MM.1S (cell line): ENCODE measurements at regions not wholly inside any gene's neighbourhood (a gene's known extent, or its start where the extent isn't known, plus 50 kb on each side); places are given as distances from the start of the nearest gene placed in this dataset.

Source experiments
- DNase-seq: peaks from one replicate; pipeline ENCODE4 v3.0.0-alpha.2; 2015
- H2AFZ ChIP-seq: fragments of 300-600 bp; sonication (generic); 2 replicates; pipeline ENCODE4 v1.6.0; 2016; ENCODE audit warnings: antibody characterized with exemption, low read length
- H3F3A ChIP-seq: fragments of 300-600 bp; sonication (generic); 2 replicates; pipeline ENCODE4 v1.6.1; 2016; ENCODE audit warnings: mild to moderate bottlenecking, antibody characterized with exemption, low read length, moderate library complexity, mixed read lengths; ENCODE audit not compliant: insufficient read depth
- H3K27ac ChIP-seq: fragments of 300-600 bp; sonication (generic); 2 replicates; pipeline ENCODE4 v1.5.1; 2016; ENCODE audit warnings: mild to moderate bottlenecking, low read length
- H3K27me3 ChIP-seq: fragments of 300-600 bp; sonication (generic); replicated peaks from 2 replicates; pipeline ENCODE4 v1.6.0; 2016; ENCODE audit warnings: low read length; ENCODE audit not compliant: insufficient read depth
- H3K36me3 ChIP-seq: fragments of 300-600 bp; sonication (generic); replicated peaks from 2 replicates; pipeline ENCODE4 v1.6.1; 2016; ENCODE audit warnings: mild to moderate bottlenecking, low read length, mixed read lengths; ENCODE audit not compliant: insufficient read depth
- H3K4me1 ChIP-seq: fragments of 300-600 bp; sonication (generic); 2 replicates; pipeline ENCODE4 v1.6.1; 2016; ENCODE audit warnings: low read length, mixed read lengths
- H3K4me2 ChIP-seq: fragments of 300-600 bp; sonication (generic); 2 replicates; pipeline ENCODE4 v1.6.0; 2016; ENCODE audit warnings: low read depth, low read length
- H3K4me3 ChIP-seq: fragments of 300-600 bp; sonication (generic); 2 replicates; pipeline ENCODE4 v1.5.1; 2016; ENCODE audit warnings: low read length, mixed read lengths
- H3K79me2 ChIP-seq: fragments of 300-600 bp; sonication (generic); 2 replicates; pipeline ENCODE4 v1.6.1; 2016; ENCODE audit warnings: mixed run types, low read length, mixed read lengths
- H3K9ac ChIP-seq: fragments of 300-600 bp; sonication (generic); 2 replicates; pipeline ENCODE4 v1.6.1; 2016; ENCODE audit warnings: low read length, mixed read lengths
- H3K9me2 ChIP-seq: fragments of 300-600 bp; sonication (generic); replicated peaks from 2 replicates; pipeline ENCODE4 v1.6.1; 2016; ENCODE audit warnings: mild to moderate bottlenecking, low read length, mixed read lengths; ENCODE audit not compliant: insufficient read depth
- H3K9me3 ChIP-seq: fragments of 300-600 bp; sonication (generic); replicated peaks from 2 replicates; pipeline ENCODE4 v1.6.1; 2016; ENCODE audit warnings: mild to moderate bottlenecking, low read length, mixed read lengths; ENCODE audit not compliant: insufficient read depth
- H4K20me1 ChIP-seq: fragments of 300-600 bp; sonication (generic); 2 replicates; pipeline ENCODE4 v1.6.1; 2016; ENCODE audit warnings: mild to moderate bottlenecking, low read length, moderate library complexity, mixed read lengths; ENCODE audit not compliant: insufficient read depth
- EZH2 ChIP-seq: fragments of 300-600 bp; sonication (generic); optimal IDR thresholded peaks from 2 replicates; pipeline ENCODE3; 2017; ENCODE audit warnings: low read depth, mild to moderate bottlenecking, antibody characterized with exemption, low read length, mixed read lengths
- EZH2phosphoT487 ChIP-seq: fragments of 300-600 bp; sonication (generic); IDR thresholded peaks from 2 replicates; pipeline ENCODE4 v1.6.1; 2018; ENCODE audit warnings: antibody characterized with exemption, low read length
- TF ChIP-seq, protein P1 (sequence below): fragments of 300-600 bp; sonication (generic); IDR thresholded peaks from 2 replicates; pipeline ENCODE4 v1.5.1; 2016; ENCODE audit warnings: antibody characterized with exemption, low read length, mixed read lengths

DNA sequence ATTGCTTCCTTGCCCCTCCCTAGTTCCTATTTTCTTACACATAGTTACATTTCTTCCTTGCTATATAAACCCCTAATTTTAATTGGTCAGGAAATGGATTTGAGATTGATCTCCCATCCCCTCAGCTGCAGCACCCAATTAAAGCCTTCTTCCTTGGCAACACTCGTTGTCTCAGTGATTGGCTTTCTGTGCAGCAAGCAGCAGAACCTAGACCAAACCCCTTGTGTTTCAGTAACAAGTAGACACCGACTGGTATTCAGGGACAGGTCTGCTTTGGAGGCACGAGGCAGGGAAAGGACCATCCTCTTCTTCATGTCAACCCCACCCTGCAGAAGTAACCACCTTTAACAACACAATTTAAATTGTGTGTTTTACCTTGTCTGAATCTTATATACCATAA, 152.6 kb downstream of the RPAP3 start:
- H3K9ac ChIP-seq: no peak overlapping the region
- no peaks in the 10 kb centered on the region for H3K36me3 ChIP-seq
- no peaks in the 10 kb centered on the region for H4K20me1 ChIP-seq
- DNase-seq: no peak
- no peak overlapping the region for H3K4me3 ChIP-seq
- H3K4me1 ChIP-seq: no peaks in the 10 kb centered on the region
- no peaks in the 10 kb centered on the region for H3F3A ChIP-seq
- no peak overlapping the region for H3K27ac ChIP-seq
- H3K79me2 ChIP-seq: no peaks in the 10 kb centered on the region
- H3K4me2 ChIP-seq: no peak overlapping the region
- H3K9me3 ChIP-seq: no peaks in the 10 kb centered on the region
- H3K9me2 ChIP-seq: no peaks in the 10 kb centered on the region
- TF ChIP-seq EZH2phosphoT487: no peak
- H2AFZ ChIP-seq: no peak overlapping the region
- no peaks in the 10 kb centered on the region for H3K27me3 ChIP-seq

DNA sequence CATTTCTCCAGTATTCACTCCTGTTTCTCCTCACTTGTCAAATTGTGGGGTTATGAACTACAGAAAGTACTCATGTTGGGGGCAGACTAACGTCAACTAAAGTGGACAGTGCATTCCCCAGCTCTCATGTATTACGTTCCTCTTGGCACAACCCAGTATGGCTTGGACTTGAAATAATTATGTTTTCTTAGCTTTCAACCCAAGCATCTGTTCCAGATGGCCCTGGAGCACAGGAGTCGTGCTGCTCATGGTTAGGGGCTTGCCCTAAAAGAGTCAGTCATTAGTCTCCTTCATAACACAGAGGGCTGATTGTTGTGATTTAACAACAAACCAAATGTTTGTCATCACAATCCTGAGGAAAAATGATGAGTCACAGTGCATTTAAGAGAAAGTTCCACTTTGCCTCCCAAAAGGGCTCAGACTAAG, 154.4 kb downstream of the RPAP3 start:
- Histone ChIP-seq H3K4me1 (no peaks in the 10 kb centered on the region), H3K4me2 (no peak overlapping the region), H3K79me2 (no peaks in the 10 kb centered on the region), H3K9ac (no peak overlapping the region), H3K36me3 (no peaks in the 10 kb centered on the region), H3K9me2 (no peaks in the 10 kb centered on the region), H3K9me3 (no peaks in the 10 kb centered on the region), H3F3A (no peaks in the 10 kb centered on the region), H4K20me1 (no peaks in the 10 kb centered on the region), H3K27me3 (no peaks in the 10 kb centered on the region), H3K4me3 (no peak overlapping the region), H2AFZ (no peak overlapping the region), H3K27ac (no peak overlapping the region)
- no peak for DNase-seq
- no peak for TF ChIP-seq EZH2phosphoT487
- TF ChIP-seq, protein P1, sequence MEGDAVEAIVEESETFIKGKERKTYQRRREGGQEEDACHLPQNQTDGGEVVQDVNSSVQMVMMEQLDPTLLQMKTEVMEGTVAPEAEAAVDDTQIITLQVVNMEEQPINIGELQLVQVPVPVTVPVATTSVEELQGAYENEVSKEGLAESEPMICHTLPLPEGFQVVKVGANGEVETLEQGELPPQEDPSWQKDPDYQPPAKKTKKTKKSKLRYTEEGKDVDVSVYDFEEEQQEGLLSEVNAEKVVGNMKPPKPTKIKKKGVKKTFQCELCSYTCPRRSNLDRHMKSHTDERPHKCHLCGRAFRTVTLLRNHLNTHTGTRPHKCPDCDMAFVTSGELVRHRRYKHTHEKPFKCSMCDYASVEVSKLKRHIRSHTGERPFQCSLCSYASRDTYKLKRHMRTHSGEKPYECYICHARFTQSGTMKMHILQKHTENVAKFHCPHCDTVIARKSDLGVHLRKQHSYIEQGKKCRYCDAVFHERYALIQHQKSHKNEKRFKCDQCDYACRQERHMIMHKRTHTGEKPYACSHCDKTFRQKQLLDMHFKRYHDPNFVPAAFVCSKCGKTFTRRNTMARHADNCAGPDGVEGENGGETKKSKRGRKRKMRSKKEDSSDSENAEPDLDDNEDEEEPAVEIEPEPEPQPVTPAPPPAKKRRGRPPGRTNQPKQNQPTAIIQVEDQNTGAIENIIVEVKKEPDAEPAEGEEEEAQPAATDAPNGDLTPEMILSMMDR: no peak
- TF ChIP-seq EZH2: no peak

DNA sequence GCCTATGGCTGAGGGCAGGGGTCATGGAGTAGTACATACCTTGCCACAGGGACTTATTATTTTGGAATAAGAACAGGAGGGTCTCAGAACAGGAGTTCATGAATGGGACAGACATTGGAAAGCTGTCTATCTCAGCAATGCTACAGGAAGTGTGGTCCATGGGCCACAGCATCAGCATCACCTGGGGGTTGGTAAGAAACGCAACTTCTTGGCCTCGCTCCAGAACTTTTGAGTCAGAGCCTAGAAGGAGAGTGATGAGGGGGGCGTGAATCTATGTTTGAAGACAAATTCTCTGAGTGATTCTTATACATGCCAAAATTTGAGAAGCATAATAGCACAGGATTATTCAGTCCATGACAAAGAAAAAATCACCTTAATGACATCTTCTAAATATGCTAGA, 156.6 kb downstream of the RPAP3 start:
- TF ChIP-seq EZH2phosphoT487: no peak
- TF ChIP-seq, protein P1: no peak
- TF ChIP-seq EZH2: no peak
- H3K9me3 ChIP-seq: no peaks in the 10 kb centered on the region
- H3K9ac ChIP-seq: no peak overlapping the region
- H4K20me1 ChIP-seq: no peaks in the 10 kb centered on the region
- no peaks in the 10 kb centered on the region for H3K4me1 ChIP-seq
- H3K4me3 ChIP-seq: no peak overlapping the region
- H3K27ac ChIP-seq: no peak overlapping the region
- no peak overlapping the region for H2AFZ ChIP-seq
- no peak overlapping the region for H3K4me2 ChIP-seq
- H3K79me2 ChIP-seq: no peaks in the 10 kb centered on the region
- DNase-seq: no peak
- no peaks in the 10 kb centered on the region for H3K9me2 ChIP-seq
- H3K27me3 ChIP-seq: no peaks in the 10 kb centered on the region
- no peaks in the 10 kb centered on the region for H3K36me3 ChIP-seq
- H3F3A ChIP-seq: no peaks in the 10 kb centered on the region

- no peaks in the 10 kb centered on the region for H4K20me1 ChIP-seq
- no peaks in the 10 kb centered on the region for H3F3A ChIP-seq
- H3K4me1 ChIP-seq: no peaks in the 10 kb centered on the region
- no peaks in the 10 kb centered on the region for H3K27me3 ChIP-seq
- no peaks in the 10 kb centered on the region for H3K9me3 ChIP-seq
- no peak overlapping the region for H3K4me2 ChIP-seq
- H3K27ac ChIP-seq: no peak overlapping the region
- no peaks in the 10 kb centered on the region for H3K36me3 ChIP-seq
- no peak overlapping the region for H3K4me3 ChIP-seq
- no peak overlapping the region for H2AFZ ChIP-seq
- H3K79me2 ChIP-seq: no peaks in the 10 kb centered on the region
- DNase-seq: no peak
- no peak overlapping the region for H3K9ac ChIP-seq
- H3K9me2 ChIP-seq: no peaks in the 10 kb centered on the region
- TF ChIP-seq EZH2 (no peak), EZH2phosphoT487 (no peak)
- TF ChIP-seq, protein P1: no peak
Observed at GRCh38 chr12:47548401-47548800, 157.4 kb downstream of the RPAP3 start.
